ENCODE measurements at regions not wholly inside any gene's neighbourhood (a gene's known extent, or its start where the extent isn't known, plus 50 kb on each side); places are given as distances from the start of the nearest gene placed in this dataset.
"Not testable (repeated sequence)": the region's sequence is repeated elsewhere in the genome, so short reads cannot be mapped to it uniquely, and the experiment has no call there.

DNA sequence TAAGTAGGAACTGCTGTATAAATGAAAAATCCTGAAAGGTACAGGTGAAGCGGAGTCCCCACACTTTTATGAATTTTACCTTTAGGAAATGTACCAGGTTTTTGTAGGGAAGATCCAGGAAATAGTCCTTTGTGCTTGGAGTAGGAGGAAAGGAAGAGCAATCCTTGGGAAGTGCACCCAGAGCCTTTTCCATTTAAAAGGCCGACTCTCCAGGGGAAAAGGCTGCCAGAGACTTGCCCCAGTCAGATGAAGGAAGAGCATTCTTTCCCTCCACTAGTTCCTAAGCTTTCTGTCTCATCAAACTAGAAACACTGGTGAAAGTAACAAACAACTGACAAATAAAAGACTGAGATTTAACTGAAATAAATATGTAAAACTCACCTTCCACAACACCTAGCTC, 779.4 kb upstream of the CDH6 start:
- POLR2A ChIA-PET, result no interaction called here
- H3K9me3 Mint-ChIP-seq, result peaks cover 5% of the 10 kb centered on the region
- DNase-seq (no peak), ATAC-seq (ENCODE audit: low read depth) (no peak)
- H3K27me3 Mint-ChIP-seq, result no peaks in the 10 kb centered on the region
- H3K4me3 Mint-ChIP-seq, result no peak overlapping the region
- H3K36me3 Mint-ChIP-seq, result no peaks in the 10 kb centered on the region
- no peaks in the 10 kb centered on the region for H3K4me1 Mint-ChIP-seq
- H3K27ac Mint-ChIP-seq, result no peak overlapping the region

DNA sequence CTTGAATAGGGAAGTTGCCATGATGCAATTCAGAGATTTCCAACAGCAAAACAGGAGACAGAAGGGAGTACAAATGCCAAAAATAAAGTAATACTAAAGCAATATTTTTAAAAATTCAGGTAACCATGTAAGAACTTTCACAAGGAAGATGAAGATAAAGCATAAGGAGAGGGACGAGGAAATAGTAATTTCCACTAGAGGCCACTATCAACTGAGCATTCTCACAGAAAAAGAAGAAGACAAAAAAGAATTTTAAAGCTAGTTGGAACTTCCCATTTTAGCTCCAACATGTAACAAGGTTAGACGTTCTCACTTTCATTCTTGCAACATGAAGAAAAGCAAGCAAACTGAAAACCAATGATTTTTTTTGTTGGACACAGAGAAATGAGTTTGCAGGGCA, 779.9 kb upstream of the CDH6 start:
- no peaks in the 10 kb centered on the region for H3K4me1 Mint-ChIP-seq
- DNase-seq (no peak), ATAC-seq (ENCODE audit: low read depth) (no peak)
- no peaks in the 10 kb centered on the region for H3K36me3 Mint-ChIP-seq
- POLR2A ChIA-PET, result no interaction called here
- no peak overlapping the region for H3K4me3 Mint-ChIP-seq
- H3K27me3 Mint-ChIP-seq, result no peaks in the 10 kb centered on the region
- peaks cover 5% of the 10 kb centered on the region for H3K9me3 Mint-ChIP-seq
- H3K27ac Mint-ChIP-seq, result no peak overlapping the region

DNA sequence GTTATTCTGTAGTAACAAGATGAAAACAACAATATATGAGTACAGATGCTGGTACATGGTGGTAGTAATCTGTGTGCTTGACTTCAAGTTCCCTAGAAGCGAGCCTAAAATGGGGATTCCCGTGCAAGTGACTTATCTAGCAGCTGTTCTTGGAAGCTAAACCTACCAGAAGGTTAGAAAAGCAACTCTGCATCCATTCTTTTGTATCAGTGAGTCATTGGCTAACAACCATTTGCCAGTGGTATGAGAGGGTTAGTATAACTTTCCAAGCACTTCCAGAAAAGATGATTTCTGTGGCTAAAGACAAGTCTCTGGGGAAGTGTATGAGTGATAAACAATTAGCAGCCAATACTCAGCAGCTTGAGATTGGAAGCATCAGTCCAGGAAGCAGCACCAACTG, 787.7 kb upstream of the CDH6 start:
- no peak for DNase-seq
- no peak overlapping the region for H3K27ac Mint-ChIP-seq
- no peaks in the 10 kb centered on the region for H3K27me3 Mint-ChIP-seq
- ATAC-seq (ENCODE audit: low read depth), result no peak
- no peaks in the 10 kb centered on the region for H3K4me1 Mint-ChIP-seq
- H3K9me3 Mint-ChIP-seq, result peaks cover 4% of the 10 kb centered on the region
- no peaks in the 10 kb centered on the region for H3K36me3 Mint-ChIP-seq
- H3K4me3 Mint-ChIP-seq, result no peak overlapping the region
- POLR2A ChIA-PET, result no interaction called here

DNA sequence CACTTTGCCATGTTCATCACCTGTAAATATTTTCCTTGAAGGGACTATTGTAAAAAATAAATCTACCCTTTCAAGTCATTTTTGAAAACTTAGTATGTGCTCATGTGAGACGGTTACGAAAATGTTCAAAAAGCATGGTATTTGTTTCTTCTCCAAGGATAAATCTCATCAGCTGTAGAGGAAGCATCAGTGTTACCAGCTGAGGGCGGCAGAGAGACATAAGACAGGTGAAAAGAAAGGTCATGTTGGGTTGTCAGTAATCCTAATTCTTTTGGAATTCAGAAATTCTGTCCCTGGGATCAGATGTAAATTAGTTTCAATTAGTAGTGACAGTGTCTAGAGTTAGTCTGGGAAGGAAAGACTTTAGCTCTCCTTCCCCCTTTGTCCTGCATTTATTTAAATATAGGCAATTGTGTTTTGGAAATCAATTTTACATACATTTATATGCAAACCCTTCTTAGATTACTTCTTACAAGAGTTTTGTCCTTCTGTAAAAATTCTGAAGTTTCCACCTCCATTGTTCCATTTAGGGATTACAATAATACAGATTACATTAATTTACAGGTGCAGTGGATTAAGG, 791.9 kb upstream of the CDH6 start:
- H3K4me1 Mint-ChIP-seq, result no peaks in the 10 kb centered on the region
- DNase-seq (no peak), ATAC-seq (ENCODE audit: low read depth) (no peak)
- POLR2A ChIA-PET, result no interaction called here
- H3K4me3 Mint-ChIP-seq, result no peak overlapping the region
- H3K27me3 Mint-ChIP-seq, result no peaks in the 10 kb centered on the region
- H3K27ac Mint-ChIP-seq, result no peak overlapping the region
- H3K9me3 Mint-ChIP-seq, result peaks cover 4% of the 10 kb centered on the region
- no peaks in the 10 kb centered on the region for H3K36me3 Mint-ChIP-seq

DNA sequence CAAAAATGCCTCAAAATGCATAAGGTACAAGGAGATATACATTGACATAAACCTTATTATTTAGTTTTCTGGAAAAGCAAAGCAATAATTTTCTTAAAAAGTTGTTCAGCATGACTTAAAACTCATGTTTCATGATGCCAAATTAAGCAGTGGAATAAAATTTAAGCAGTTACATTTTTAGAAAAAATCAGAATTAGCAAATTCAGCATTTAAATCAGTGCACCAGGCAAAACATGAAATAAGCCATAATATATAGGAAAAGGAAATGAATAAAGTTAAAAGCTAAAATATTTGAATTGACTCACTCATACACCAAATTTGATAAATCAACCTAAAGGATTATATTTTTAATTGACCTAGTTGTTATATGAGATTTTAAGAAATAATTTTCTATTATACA, 795.1 kb upstream of the CDH6 start:
- Mint-ChIP-seq H3K36me3 (no peaks in the 10 kb centered on the region), H3K27ac (no peak overlapping the region), H3K4me1 (no peaks in the 10 kb centered on the region), H3K27me3 (no peaks in the 10 kb centered on the region), H3K9me3 (peaks cover 3% of the 10 kb centered on the region), H3K4me3 (no peak overlapping the region)
- no peak for ATAC-seq (ENCODE audit: low read depth)
- no peak for DNase-seq
- POLR2A ChIA-PET, result no interaction called here

DNA sequence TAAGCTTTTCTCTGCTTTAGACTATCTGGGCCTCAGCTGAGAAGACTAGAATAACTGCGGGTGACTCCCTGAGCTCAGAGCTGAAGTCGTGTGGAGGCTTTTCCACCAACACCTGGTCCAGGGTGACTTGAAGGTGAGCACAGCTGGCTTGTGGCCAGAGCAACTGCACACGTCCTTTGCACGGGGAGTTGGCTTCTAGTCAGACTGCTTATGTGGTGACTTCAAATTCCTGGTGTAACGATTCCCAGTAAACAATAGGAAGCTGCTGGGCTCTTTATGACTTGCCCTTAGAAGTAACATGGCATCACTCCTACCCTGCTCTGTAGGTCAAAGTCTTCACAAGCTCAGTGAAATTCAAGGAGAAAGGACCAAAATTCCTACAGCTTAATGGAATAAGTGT, 800.6 kb upstream of the CDH6 start:
- H3K27me3 Mint-ChIP-seq, result no peaks in the 10 kb centered on the region
- H3K36me3 Mint-ChIP-seq, result no peaks in the 10 kb centered on the region
- POLR2A ChIA-PET, result no interaction called here
- no peak overlapping the region for H3K27ac Mint-ChIP-seq
- ATAC-seq (ENCODE audit: low read depth) (no peak), DNase-seq (no peak)
- H3K4me1 Mint-ChIP-seq, result no peaks in the 10 kb centered on the region
- peaks cover 5% of the 10 kb centered on the region for H3K9me3 Mint-ChIP-seq
- H3K4me3 Mint-ChIP-seq, result no peak overlapping the region

DNA sequence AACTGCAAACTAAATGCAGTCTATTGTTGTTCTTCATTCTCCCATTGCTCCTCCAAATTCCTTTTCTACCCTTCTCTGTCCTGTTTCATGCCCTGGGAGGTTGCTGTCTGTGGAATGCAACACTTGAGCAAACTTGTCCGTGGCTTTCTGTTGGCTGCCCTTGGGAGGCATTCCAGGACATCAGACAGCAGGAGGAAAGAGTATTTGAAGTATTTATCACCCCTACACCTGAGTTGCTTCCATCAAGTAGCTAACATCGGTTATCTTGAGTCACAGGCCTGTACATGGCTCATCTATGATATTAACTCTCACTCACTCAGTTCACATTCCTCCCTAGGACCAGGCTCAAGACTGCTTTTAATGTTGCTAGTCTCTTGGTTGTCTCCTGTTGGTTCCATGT, 803.4 kb upstream of the CDH6 start:
- POLR2A ChIA-PET, result no interaction called here
- DNase-seq, result no peak
- Mint-ChIP-seq H3K27ac (no peak overlapping the region), H3K4me1 (no peaks in the 10 kb centered on the region), H3K4me3 (no peak overlapping the region), H3K27me3 (no peaks in the 10 kb centered on the region), H3K9me3 (peaks cover 2% of the 10 kb centered on the region), H3K36me3 (no peaks in the 10 kb centered on the region)
- ATAC-seq (ENCODE audit: low read depth), result no peak

DNA sequence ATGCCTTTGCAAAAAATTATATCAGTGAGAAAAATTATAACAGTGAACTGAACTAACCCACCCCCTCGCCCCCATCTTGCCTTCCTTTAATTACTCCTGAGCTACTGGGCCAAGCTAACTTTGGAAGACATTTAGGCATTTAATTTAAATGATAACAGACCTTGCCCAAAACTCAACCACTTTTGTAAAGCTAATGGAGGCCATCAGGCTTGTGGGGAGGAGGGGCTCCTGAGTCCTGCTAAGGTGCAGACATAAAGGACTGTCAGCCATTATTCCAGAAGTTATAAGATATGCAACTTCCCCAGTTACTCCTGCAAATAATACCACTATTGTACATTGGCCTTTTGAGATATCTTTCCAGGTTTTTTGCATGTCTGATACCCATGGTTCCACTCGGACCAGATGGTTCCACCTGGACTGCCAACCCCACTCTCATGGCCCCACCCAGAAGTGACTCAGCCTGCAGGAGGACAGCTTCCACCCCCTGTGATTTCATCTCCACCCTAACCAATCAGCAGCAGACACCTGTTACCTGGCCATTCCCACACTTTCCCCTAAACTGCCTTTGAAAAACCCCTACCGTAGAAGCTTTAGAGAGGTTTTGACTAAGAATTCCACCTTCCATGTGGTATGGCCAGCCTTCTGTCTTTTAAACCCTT, 805.4 kb upstream of the CDH6 start:
- POLR2A ChIA-PET, result no interaction called here
- Mint-ChIP-seq H3K9me3 (peaks cover 4% of the 10 kb centered on the region), H3K4me3 (no peak overlapping the region), H3K27ac (no peak overlapping the region), H3K27me3 (no peaks in the 10 kb centered on the region), H3K36me3 (no peaks in the 10 kb centered on the region), H3K4me1 (no peaks in the 10 kb centered on the region)
- ATAC-seq (ENCODE audit: low read depth) (no peak), DNase-seq (no peak)

DNA sequence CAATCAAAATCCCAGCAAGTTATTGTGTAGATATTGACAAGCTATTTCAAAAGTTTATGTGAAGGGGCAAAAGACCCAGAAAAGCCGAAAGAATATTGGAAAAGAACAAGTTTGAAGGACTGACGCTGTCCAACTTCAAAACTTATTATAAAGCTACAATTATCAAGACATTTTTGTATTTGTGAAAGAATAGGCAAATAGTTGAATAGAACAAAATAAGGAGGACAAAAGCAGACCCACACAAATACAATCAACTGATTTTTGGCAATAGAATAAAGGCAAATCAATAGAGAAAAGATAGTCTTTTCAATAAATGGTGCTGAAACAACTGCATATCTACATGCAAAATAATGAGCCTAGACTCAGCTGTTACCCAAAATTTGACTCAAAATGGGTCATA, 807.7 kb upstream of the CDH6 start:
- no peaks in the 10 kb centered on the region for H3K36me3 Mint-ChIP-seq
- no peak overlapping the region for H3K4me3 Mint-ChIP-seq
- POLR2A ChIA-PET, result no interaction called here
- no peaks in the 10 kb centered on the region for H3K27me3 Mint-ChIP-seq
- ATAC-seq (ENCODE audit: low read depth) (no peak), DNase-seq (no peak)
- H3K4me1 Mint-ChIP-seq, result no peaks in the 10 kb centered on the region
- H3K27ac Mint-ChIP-seq, result no peak overlapping the region
- H3K9me3 Mint-ChIP-seq, result peaks cover 3% of the 10 kb centered on the region

DNA sequence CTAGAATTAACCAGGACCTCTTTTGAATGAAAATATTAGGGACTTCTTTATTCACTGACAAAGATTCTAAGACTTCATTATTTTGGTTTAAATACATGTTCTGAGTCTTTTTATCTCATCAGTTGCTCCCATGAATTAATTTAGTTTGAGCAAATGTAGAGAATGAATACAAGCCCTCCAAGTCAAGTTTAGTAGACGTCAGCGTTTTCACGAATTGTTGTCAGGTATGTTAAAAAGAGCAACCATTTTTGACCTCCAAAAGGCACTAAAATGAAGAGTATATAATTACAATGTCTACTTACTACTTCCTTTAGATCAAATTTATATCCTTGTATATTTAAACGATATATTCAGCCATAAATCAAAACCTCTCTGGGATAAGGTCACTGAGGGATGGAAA, 809.3 kb upstream of the CDH6 start:
- no peak overlapping the region for H3K27ac Mint-ChIP-seq
- no peaks in the 10 kb centered on the region for H3K36me3 Mint-ChIP-seq
- no peaks in the 10 kb centered on the region for H3K27me3 Mint-ChIP-seq
- POLR2A ChIA-PET, result no interaction called here
- no peaks in the 10 kb centered on the region for H3K4me1 Mint-ChIP-seq
- DNase-seq, result no peak
- no peak for ATAC-seq (ENCODE audit: low read depth)
- no peak overlapping the region for H3K4me3 Mint-ChIP-seq
- H3K9me3 Mint-ChIP-seq, result peaks cover 2% of the 10 kb centered on the region

DNA sequence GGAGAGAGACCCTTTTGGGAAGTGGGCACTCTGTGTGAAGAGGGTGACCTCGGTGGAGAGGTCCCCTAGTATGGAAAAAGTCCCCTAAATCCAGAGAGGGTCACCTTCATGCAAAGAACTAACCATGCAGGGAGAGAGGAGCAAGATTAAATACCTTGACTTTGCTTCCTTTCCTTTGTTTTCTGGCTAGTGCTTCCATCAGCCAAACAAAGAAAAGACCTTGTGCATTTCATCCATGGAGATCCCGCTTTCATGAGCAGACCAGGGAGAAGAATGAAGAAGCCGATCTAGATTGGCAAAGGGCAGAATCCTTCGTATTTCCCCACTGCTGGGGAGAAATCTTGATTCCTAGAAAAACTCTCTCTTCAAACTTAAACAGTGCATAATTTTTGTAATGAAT, 813.3 kb upstream of the CDH6 start:
- Mint-ChIP-seq H3K9me3 (peaks cover 3% of the 10 kb centered on the region), H3K4me3 (no peak overlapping the region)

DNA sequence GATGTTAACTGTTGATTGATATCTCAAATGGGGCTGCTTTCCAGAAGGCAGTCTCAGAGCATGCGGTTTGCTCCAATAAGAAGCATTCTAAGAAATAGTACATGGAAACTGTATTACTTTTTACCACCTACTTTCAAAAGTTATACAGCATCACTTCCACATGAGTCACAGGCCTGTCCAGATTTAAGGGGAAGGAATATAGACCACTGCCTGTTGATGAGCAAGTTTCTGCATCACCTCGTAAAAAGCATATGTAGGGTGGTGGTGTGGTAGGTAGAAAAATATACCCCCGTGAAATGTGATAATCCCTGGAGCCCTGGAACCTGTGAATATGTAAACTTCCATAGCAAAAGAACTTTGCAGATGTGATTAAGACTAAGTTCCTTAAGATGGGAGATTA, 816.6 kb upstream of the CDH6 start:
- H3K4me3 Mint-ChIP-seq, result no peak overlapping the region
- H3K27me3 Mint-ChIP-seq, result no peaks in the 10 kb centered on the region
- ATAC-seq (ENCODE audit: low read depth), result no peak
- H3K27ac Mint-ChIP-seq, result no peak overlapping the region
- no peaks in the 10 kb centered on the region for H3K36me3 Mint-ChIP-seq
- no peak for DNase-seq
- POLR2A ChIA-PET, result no interaction called here
- peaks cover 1% of the 10 kb centered on the region for H3K9me3 Mint-ChIP-seq
- no peaks in the 10 kb centered on the region for H3K4me1 Mint-ChIP-seq

More for the DNA sequence above, 813.3 kb upstream of the CDH6 start:
- Mint-ChIP-seq H3K4me1 (no peaks in the 10 kb centered on the region), H3K27ac (no peak overlapping the region), H3K36me3 (no peaks in the 10 kb centered on the region), H3K27me3 (no peaks in the 10 kb centered on the region)
- ATAC-seq (ENCODE audit: low read depth), result no peak
- no peak for DNase-seq
- POLR2A ChIA-PET, result no interaction called here

DNA sequence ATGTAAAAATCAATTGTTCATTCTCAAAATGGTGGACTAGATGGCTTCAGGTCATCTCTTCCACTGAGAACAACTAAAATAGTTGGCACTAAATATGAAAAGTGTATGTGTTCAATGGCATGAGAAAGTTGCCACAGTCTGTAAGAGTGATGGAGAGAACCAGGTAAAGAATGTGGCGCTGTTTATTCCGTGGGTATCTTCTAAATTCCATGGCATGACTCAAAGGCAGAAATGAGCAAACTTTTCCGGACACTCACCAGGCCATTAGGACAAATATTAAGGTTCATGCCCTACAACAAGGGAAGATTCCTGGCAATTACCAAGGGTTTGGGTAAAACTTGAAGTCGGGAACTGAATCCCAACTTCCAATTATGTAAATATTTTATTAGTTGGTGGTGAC, 825.4 kb upstream of the CDH6 start:
- H3K4me3 Mint-ChIP-seq, result no peak overlapping the region
- H3K36me3 Mint-ChIP-seq, result no peaks in the 10 kb centered on the region
- no peaks in the 10 kb centered on the region for H3K27me3 Mint-ChIP-seq
- H3K4me1 Mint-ChIP-seq, result no peaks in the 10 kb centered on the region
- ATAC-seq (ENCODE audit: low read depth) (no peak), DNase-seq (no peak)
- H3K27ac Mint-ChIP-seq, result no peak overlapping the region
- H3K9me3 Mint-ChIP-seq, result peaks cover 9% of the 10 kb centered on the region
- POLR2A ChIA-PET, result no interaction called here

DNA sequence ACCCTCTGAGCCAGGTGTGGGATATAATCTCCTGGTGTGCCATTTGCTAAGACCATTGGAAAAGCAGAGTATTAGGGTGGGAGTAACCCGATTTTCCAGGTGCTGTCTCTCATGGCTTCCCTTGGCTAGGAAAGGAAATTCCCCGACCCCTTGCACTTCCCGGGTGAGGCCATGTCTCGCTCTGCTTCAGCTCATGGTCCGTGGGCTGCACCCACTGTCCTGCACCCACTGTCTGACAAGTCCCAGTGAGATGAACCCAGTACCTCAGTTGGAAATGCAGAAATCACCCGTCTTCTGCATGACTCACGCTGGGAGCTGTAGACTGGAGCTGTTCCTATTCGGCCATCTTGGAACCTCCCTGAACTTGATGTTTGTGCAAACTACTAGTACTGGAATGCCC, 828.5 kb upstream of the CDH6 start:
- POLR2A ChIA-PET; H3K4me1 Mint-ChIP-seq; DNase-seq; H3K4me3 Mint-ChIP-seq; H3K27ac Mint-ChIP-seq; H3K27me3 Mint-ChIP-seq; H3K36me3 Mint-ChIP-seq; ATAC-seq (ENCODE audit: low read depth): not testable (repeated sequence)
- H3K9me3 Mint-ChIP-seq, result peaks cover 19% of the 10 kb centered on the region

DNA sequence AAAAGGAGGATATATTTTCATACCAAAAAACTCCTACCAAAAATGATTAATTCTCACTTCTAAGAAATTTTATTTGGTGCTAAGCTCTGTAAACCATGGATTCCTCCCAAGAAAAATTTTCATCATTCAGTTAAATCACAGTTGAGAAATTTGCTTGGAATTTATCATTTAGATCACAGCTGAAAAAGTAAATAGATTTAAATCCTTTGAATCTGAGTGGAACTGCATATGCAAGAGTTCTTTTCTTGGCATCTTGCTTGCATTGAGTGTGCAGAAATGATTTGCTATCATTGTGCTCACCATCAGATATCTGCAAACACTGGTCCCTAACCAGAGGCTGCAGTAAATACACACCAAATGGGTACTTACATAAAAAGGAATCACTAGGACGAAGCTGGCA, 836.1 kb upstream of the CDH6 start:
- H3K27ac Mint-ChIP-seq, result no peak overlapping the region

More for the DNA sequence above, 836.1 kb upstream of the CDH6 start:
- DNase-seq (no peak), ATAC-seq (ENCODE audit: low read depth) (no peak)
- Mint-ChIP-seq H3K4me3 (no peak overlapping the region), H3K36me3 (no peaks in the 10 kb centered on the region), H3K9me3 (peaks cover 6% of the 10 kb centered on the region), H3K4me1 (no peaks in the 10 kb centered on the region), H3K27me3 (no peaks in the 10 kb centered on the region)
- POLR2A ChIA-PET, result no interaction called here

Measured in activated naive CD8-positive, alpha-beta T cell treated with anti-CD3 and anti-CD28 coated beads, Interleukin-2, amount 10 ng/mL, durations not matched to agents 7 days and 5 days (primary cell).